Astrocyte (in vitro differentiated cells and primary cell): ENCODE measurements at regions not wholly inside any gene's neighbourhood (a gene's known extent, or its start where the extent isn't known, plus 50 kb on each side); places are given as distances from the start of the nearest gene placed in this dataset.

ENCODE experiments used
- DNase-seq: peaks from one replicate; pipeline ENCODE4 v3.0.0-alpha.2; 2010; ENCODE audit warnings: low read depth
- FAIRE-seq: peaks from 2 replicates; lab custom pipeline; 2011; peaks lifted over from hg19 to GRCh38; lab: Jason Lieb, UNC
- H2AFZ ChIP-seq: 2 replicates; pipeline ENCODE4 v1.6.0; 2012; ENCODE audit warnings: low read depth, low read length, inconsistent platforms
- H3K27ac ChIP-seq: 2 replicates; pipeline ENCODE4 v1.5.1; 2011; ENCODE audit warnings: low read depth, low read length, inconsistent platforms
- H3K27me3 ChIP-seq: 2 replicates; pipeline ENCODE4 v1.6.0; 2011; ENCODE audit warnings: low read length, inconsistent platforms; ENCODE audit not compliant: insufficient read depth
- H3K36me3 ChIP-seq: 2 replicates; pipeline ENCODE4 v1.5.1; 2011; ENCODE audit warnings: low read length, inconsistent platforms; ENCODE audit not compliant: insufficient read depth
- H3K4me1 ChIP-seq: 2 replicates; pipeline ENCODE4 v1.5.1; 2011; ENCODE audit warnings: low read length, inconsistent platforms; ENCODE audit not compliant: insufficient read depth
- H3K4me2 ChIP-seq: 2 replicates; pipeline ENCODE4 v1.6.0; 2012; ENCODE audit warnings: low read length, inconsistent platforms
- H3K4me3 ChIP-seq: 2 replicates; pipeline ENCODE4 v1.5.1; 2011; ENCODE audit warnings: low read depth, mild to moderate bottlenecking, low read length, inconsistent platforms; ENCODE audit not compliant: insufficient read depth
- H3K79me2 ChIP-seq: 2 replicates; pipeline ENCODE4 v1.6.0; 2012; ENCODE audit warnings: mild to moderate bottlenecking, low read length, inconsistent platforms; ENCODE audit not compliant: insufficient read depth
- H3K9ac ChIP-seq: 2 replicates; pipeline ENCODE4 v1.6.0; 2012; ENCODE audit warnings: mild to moderate bottlenecking, low read length, inconsistent platforms
- H3K9me3 ChIP-seq: 2 replicates; pipeline ENCODE4 v1.5.1; 2012; ENCODE audit warnings: low read depth, mild to moderate bottlenecking, low read length, inconsistent platforms; ENCODE audit not compliant: insufficient read depth
- H4K20me1 ChIP-seq: 2 replicates; pipeline ENCODE4 v1.6.0; 2012; ENCODE audit warnings: low read length, inconsistent platforms; ENCODE audit not compliant: insufficient read depth
- H3K27ac Mint-ChIP-seq: one replicate; pipeline ENCODE4 v1.8.0; 2021; ENCODE audit warnings: mild to moderate bottlenecking, mixed read lengths; ENCODE audit not compliant: unreplicated experiment
- H3K27me3 Mint-ChIP-seq: one replicate; pipeline ENCODE4 v1.8.0; 2021; ENCODE audit warnings: low read depth, mixed read lengths; ENCODE audit not compliant: unreplicated experiment
- H3K36me3 Mint-ChIP-seq: one replicate; pipeline ENCODE4 v1.8.0; 2021; ENCODE audit warnings: low read depth, mixed read lengths; ENCODE audit not compliant: unreplicated experiment
- H3K4me1 Mint-ChIP-seq: one replicate; pipeline ENCODE4 v1.8.0; 2021; ENCODE audit warnings: low read depth, mixed read lengths; ENCODE audit not compliant: unreplicated experiment
- H3K4me3 Mint-ChIP-seq: one replicate; pipeline ENCODE4 v1.8.0; 2021; ENCODE audit warnings: mild to moderate bottlenecking, moderate library complexity, mixed read lengths; ENCODE audit not compliant: unreplicated experiment
- H3K9me3 Mint-ChIP-seq: one replicate; pipeline ENCODE4 v1.8.0; 2021; ENCODE audit warnings: mild to moderate bottlenecking, mixed read lengths; ENCODE audit not compliant: unreplicated experiment
- CTCF ChIP-seq: IDR thresholded peaks from 2 replicates; pipeline ENCODE4 v1.5.1; 2011; ENCODE audit warnings: low read depth, mild to moderate bottlenecking, inconsistent platforms, low read length, moderate library complexity; ENCODE audit not compliant: insufficient read depth
- EZH2 ChIP-seq: IDR thresholded peaks from 2 replicates; pipeline ENCODE4 v1.6.1; 2012; ENCODE audit warnings: mild to moderate bottlenecking, low read length, inconsistent platforms; ENCODE audit not compliant: insufficient read depth

- Histone ChIP-seq H3K36me3 (no peaks in the 10 kb centered on the region), H3K4me2 (no peak overlapping the region), H3K79me2 (no peaks in the 10 kb centered on the region), H3K27me3 (no peaks in the 10 kb centered on the region), H3K4me1 (no peaks in the 10 kb centered on the region), H3K27ac (no peak overlapping the region), H3K4me3 (no peak overlapping the region), H4K20me1 (no peaks in the 10 kb centered on the region), H3K9me3 (no peaks in the 10 kb centered on the region), H3K9ac (no peak overlapping the region), H2AFZ (no peak overlapping the region)
- FAIRE-seq, result no peak
- no peaks in the 10 kb centered on the region for H3K36me3 Mint-ChIP-seq
- H3K27ac Mint-ChIP-seq, result no peak overlapping the region
- peaks cover 2% of the 10 kb centered on the region for H3K9me3 Mint-ChIP-seq
- H3K27me3 Mint-ChIP-seq, result no peaks in the 10 kb centered on the region
- peaks cover 6% of the 10 kb centered on the region for H3K4me1 Mint-ChIP-seq
- no peak overlapping the region for H3K4me3 Mint-ChIP-seq
- DNase-seq, result no peak
- TF ChIP-seq EZH2 (no peak), CTCF (no peak)
Measured at GRCh38 chr17:70825321-70826125, 656.2 kb downstream of the KCNJ2 start.

GRCh38 chr17:70829876-70830275 lies 660.5 kb downstream of the KCNJ2 start:
- no peak overlapping the region for H3K4me3 Mint-ChIP-seq
- H3K4me3 ChIP-seq, result no peak overlapping the region
- DNase-seq (peak; percentile 41), FAIRE-seq (no peak)
- no peaks in the 10 kb centered on the region for H3K36me3 Mint-ChIP-seq
- no peaks in the 10 kb centered on the region for H3K36me3 ChIP-seq
- H3K79me2 ChIP-seq, result no peaks in the 10 kb centered on the region
- TF ChIP-seq EZH2, result no peak
- no peak for TF ChIP-seq CTCF
- H3K27me3 Mint-ChIP-seq, result no peaks in the 10 kb centered on the region
- no peaks in the 10 kb centered on the region for H3K9me3 ChIP-seq
- no peaks in the 10 kb centered on the region for H3K27me3 ChIP-seq
- H2AFZ ChIP-seq, result no peak overlapping the region
- H3K27ac ChIP-seq, result no peak overlapping the region
- no peaks in the 10 kb centered on the region for H3K4me1 ChIP-seq
- no peaks in the 10 kb centered on the region for H4K20me1 ChIP-seq
- H3K9me3 Mint-ChIP-seq, result no peaks in the 10 kb centered on the region
- H3K4me2 ChIP-seq, result no peak overlapping the region
- H3K27ac Mint-ChIP-seq, result no peak overlapping the region
- no peak overlapping the region for H3K9ac ChIP-seq
- peaks cover 6% of the 10 kb centered on the region for H3K4me1 Mint-ChIP-seq

GRCh38 chr17:70834039-70834438 lies 664.7 kb downstream of the KCNJ2 start:
- H3K27ac Mint-ChIP-seq, result no peak overlapping the region
- FAIRE-seq, result no peak

More at GRCh38 chr17:70834039-70834438, 664.7 kb downstream of the KCNJ2 start:
- Mint-ChIP-seq H3K36me3 (no peaks in the 10 kb centered on the region), H3K9me3 (no peaks in the 10 kb centered on the region), H3K27me3 (no peaks in the 10 kb centered on the region), H3K4me3 (no peak overlapping the region), H3K4me1 (peaks cover 6% of the 10 kb centered on the region)
- Histone ChIP-seq H3K36me3 (no peaks in the 10 kb centered on the region), H3K27ac (no peak overlapping the region), H4K20me1 (no peaks in the 10 kb centered on the region), H3K4me1 (no peaks in the 10 kb centered on the region), H3K9me3 (no peaks in the 10 kb centered on the region), H3K4me3 (no peak overlapping the region), H3K79me2 (no peaks in the 10 kb centered on the region), H2AFZ (no peak overlapping the region), H3K4me2 (no peak overlapping the region), H3K27me3 (no peaks in the 10 kb centered on the region), H3K9ac (no peak overlapping the region)
- DNase-seq, result no peak
- TF ChIP-seq EZH2 (no peak), CTCF (no peak)
